SK-N-SH (cell line): ENCODE measurements at regions not wholly inside any gene's neighbourhood (a gene's known extent, or its start where the extent isn't known, plus 50 kb on each side); places are given as distances from the start of the nearest gene placed in this dataset.

Source experiments
- CTCF ChIA-PET: fragments of 300-600, 350-600 bp; formaldehyde crosslinking; extraction: SDS; loops from one replicate; lab custom pipeline; 2021; lab: Yijun Ruan, JAX
- POLR2A ChIA-PET: fragments of 350-600 bp; sonication (Branson Sonifier 250); formaldehyde crosslinking; extraction: SDS; loops from one replicate; lab custom pipeline; 2020; ENCODE audit warnings: antibody characterized with exemption, inconsistent platforms; lab: Yijun Ruan, JAX
- DNase-seq: peaks from one replicate; pipeline ENCODE4 v3.0.0; 2012
- H2AFZ ChIP-seq: fragments of 200-600 bp; sonication (generic); 2 replicates; pipeline ENCODE4 v1.8.1; 2016; ENCODE audit warnings: antibody characterized with exemption, mild to moderate bottlenecking, low read depth
- H3F3A ChIP-seq: fragments of 200-600 bp; sonication (generic); replicated peaks from 2 replicates; pipeline ENCODE3; 2016; ENCODE audit warnings: antibody characterized with exemption, mild to moderate bottlenecking; ENCODE audit not compliant: insufficient read depth
- H3K27ac ChIP-seq, 2 experiments: fragments of 200-500 bp in 1 of 2; fragments of 200-600 bp in 1 of 2; sonication (Bioruptor generic) in 1 of 2; sonication (generic), shearing (Covaris generic) in 1 of 2; 2 replicates each; pipeline versions ENCODE4 v1.5.1 to v1.6.1; 2014 to 2016; ENCODE audit warnings: low read depth in 2 of 2, inconsistent platforms in 1 of 2, low read length in 1 of 2, mild to moderate bottlenecking in 1 of 2, mixed read lengths in 1 of 2
- H3K27me3 ChIP-seq: fragments of 200-600 bp; sonication (generic), shearing (Covaris generic); 2 replicates; pipeline ENCODE4 v1.6.1; 2016; ENCODE audit warnings: mixed run types; ENCODE audit not compliant: insufficient read depth
- H3K36me3 ChIP-seq, 2 experiments: fragments of 200-500 bp in 1 of 2; fragments of 200-600 bp in 1 of 2; sonication (Bioruptor generic) in 1 of 2; sonication (generic) in 1 of 2; replicated peaks in 1 of 2; 2 replicates each; pipeline versions ENCODE3 to v1.5.1; 2014 to 2016; ENCODE audit warnings: low read length in 1 of 2, mild to moderate bottlenecking in 1 of 2; ENCODE audit not compliant: insufficient read depth in 2 of 2, control insufficient read depth in 1 of 2
- H3K4me1 ChIP-seq, 2 experiments: fragments of 200-500 bp in 1 of 2; fragments of 200-600 bp in 1 of 2; sonication (Bioruptor generic) in 1 of 2; sonication (generic), shearing (Covaris generic) in 1 of 2; 2 replicates each; pipeline versions ENCODE4 v1.5.1 to v1.6.1; 2014 to 2016; ENCODE audit warnings: low read depth in 1 of 2, low read length in 1 of 2, mixed run types in 1 of 2; ENCODE audit not compliant: insufficient read depth in 2 of 2, control insufficient read depth in 1 of 2
- H3K4me2 ChIP-seq: fragments of 200-600 bp; sonication (generic), shearing (Covaris generic); 2 replicates; pipeline ENCODE4 v1.6.1; 2017; ENCODE audit warnings: mixed run types
- H3K4me3 ChIP-seq, 2 experiments: fragments of 200-500 bp in 1 of 2; fragments of 200-600 bp in 1 of 2; sonication (Bioruptor generic) in 1 of 2; sonication (generic), shearing (Covaris generic) in 1 of 2; 2 replicates each; pipeline versions ENCODE4 v1.5.1 to v1.8.1; 2014 to 2016; ENCODE audit warnings: low read depth in 2 of 2, inconsistent platforms in 1 of 2, low read length in 1 of 2, mild to moderate bottlenecking in 1 of 2, mixed read lengths in 1 of 2, moderate library complexity in 1 of 2
- H3K79me2 ChIP-seq: fragments of 200-600 bp; sonication (generic); 2 replicates; pipeline ENCODE4 v1.8.1; 2017; ENCODE audit warnings: mild to moderate bottlenecking; ENCODE audit not compliant: insufficient read depth
- H3K9ac ChIP-seq: fragments of 200-600 bp; sonication (generic); 2 replicates; pipeline ENCODE4 v1.6.1; 2017; ENCODE audit warnings: mixed run types
- H3K9me2 ChIP-seq: fragments of 200-600 bp; sonication (generic); 2 replicates; pipeline ENCODE4 v1.6.1; 2017; ENCODE audit warnings: mixed run types
- H3K9me3 ChIP-seq: fragments of 200-600 bp; sonication (generic); 2 replicates; pipeline ENCODE4 v1.6.1; 2017; ENCODE audit warnings: mixed run types, mild to moderate bottlenecking, moderate library complexity
- H4K20me1 ChIP-seq: fragments of 200-600 bp; sonication (generic); 2 replicates; pipeline ENCODE4 v1.6.1; 2017; ENCODE audit warnings: mild to moderate bottlenecking, mixed run types; ENCODE audit not compliant: insufficient read depth
- EZH2phosphoT487 ChIP-seq: fragments of 200-600 bp; sonication (generic); IDR thresholded peaks from 2 replicates; pipeline ENCODE4 v1.6.1; 2017; ENCODE audit warnings: low read depth, mixed run types, mild to moderate bottlenecking, antibody characterized with exemption, moderate library complexity, borderline replicate concordance
- GATA2 ChIP-seq: sonication (generic); formaldehyde crosslinking; IDR thresholded peaks from 2 replicates; pipeline ENCODE4 v1.5.0; 2020; ENCODE audit warnings: mild to moderate bottlenecking, missing genetic modification reagents
- NRF1 ChIP-seq: IDR thresholded peaks from 2 replicates; pipeline ENCODE4 v1.6.1; 2012; ENCODE audit warnings: low read depth, mild to moderate bottlenecking, low read length
- PBX3 ChIP-seq: IDR thresholded peaks from 2 replicates; pipeline ENCODE4; 2012
- POLR2AphosphoS5 ChIP-seq: IDR thresholded peaks from 2 replicates; pipeline ENCODE4 v1.6.1; 2012; ENCODE audit warnings: low read depth, low read length
- RAD21 ChIP-seq: IDR thresholded peaks from 2 replicates; pipeline ENCODE4 v1.6.1; 2012; ENCODE audit warnings: mild to moderate bottlenecking, low read length
- RCOR1 ChIP-seq: fragments of 150-350 bp; IDR thresholded peaks from 2 replicates; pipeline ENCODE4 v1.6.1; 2017; ENCODE audit warnings: antibody characterized with exemption, low read length
- REST ChIP-seq: IDR thresholded peaks from 2 replicates; pipeline ENCODE4 v1.6.1; 2012; ENCODE audit warnings: mild to moderate bottlenecking, low read depth, low read length, moderate library complexity
- RFX5 ChIP-seq: IDR thresholded peaks from 2 replicates; pipeline ENCODE4 v1.6.1; 2012; ENCODE audit warnings: mild to moderate bottlenecking, improper control_type of control experiment, low read length
- SMC3 ChIP-seq: IDR thresholded peaks from 2 replicates; pipeline ENCODE4 v1.6.1; 2012; ENCODE audit warnings: low read depth, low read length, improper control_type of control experiment
- TAF1 ChIP-seq: IDR thresholded peaks from 2 replicates; pipeline ENCODE4 v1.6.1; 2012; ENCODE audit warnings: low read depth, mild to moderate bottlenecking, low read length, moderate library complexity, borderline replicate concordance
- TCF12 ChIP-seq: IDR thresholded peaks from 2 replicates; pipeline ENCODE4 v1.4.0; 2012
- USF2 ChIP-seq: fragments of 150-350 bp; IDR thresholded peaks from 2 replicates; pipeline ENCODE4 v1.6.1; 2017; ENCODE audit warnings: antibody characterized with exemption, low read length, low read depth, borderline replicate concordance
- WGBS: methylation state at CpG from one replicate; pipeline ENCODE4 v1.1.6; 2017; ENCODE audit warnings: low lambda C conversion rate; 5-methylcytosine and 5-hydroxymethylcytosine counted together

- Histone ChIP-seq H3K9ac (no peak overlapping the region), H3K27me3 (no peaks in the 10 kb centered on the region), H3K79me2 (no peaks in the 10 kb centered on the region), H3K27ac (no peak overlapping the region), H3K4me1 (peaks cover 0 to 6% of the 10 kb centered on the region in 2 experiments; a peak in 1 of 4 replicates), H3K4me3 (no peak overlapping the region), H3K4me2 (no peak overlapping the region), H2AFZ (no peak overlapping the region), H3F3A (no peaks in the 10 kb centered on the region), H3K36me3 (no peaks in the 10 kb centered on the region), H4K20me1 (no peaks in the 10 kb centered on the region), H3K9me2 (no peaks in the 10 kb centered on the region), H3K9me3 (no peaks in the 10 kb centered on the region)
- no peak for DNase-seq
- ChIA-PET POLR2A (no interaction called here), CTCF (interaction anchor here (1.2 to 5.0 kb wide), 4 partner anchors 11 to 35 kb away, joined by 3 to 30 read pairs (median 4); no protein-coding TSS in a partner anchor)
- WGBS: 24% methylated on average over 5 of the region's 5 CpGs
- TF ChIP-seq TAF1 (no peak), NRF1 (no peak), RCOR1 (no peak), EZH2phosphoT487 (no peak), GATA2 (CRISPR knock-in tag) (no peak), PBX3 (no peak), RFX5 (no peak), USF2 (no peak), SMC3 (no peak), TCF12 (no peak), REST (no peak), POLR2AphosphoS5 (no peak), RAD21 (no peak)
Measured at GRCh38 chr2:21393173-21393572, 269.4 kb downstream of the TDRD15 start.
